GM19467 (cell line): ENCODE measurements at regions not wholly inside any gene's neighbourhood (a gene's known extent, or its start where the extent isn't known, plus 50 kb on each side); places are given as distances from the start of the nearest gene placed in this dataset.
"Not testable (repeated sequence)": the region's sequence is repeated elsewhere in the genome, so short reads cannot be mapped to it uniquely, and the experiment has no call there.

Source experiments
- ATAC-seq: cut with Tn5 transposase; IDR thresholded peaks from one replicate; pipeline ENCODE4 v1.9.1; 2021; ENCODE audit warnings: mild to moderate bottlenecking, moderate library complexity; ENCODE audit not compliant: unreplicated experiment

GRCh38 chr5:118491351-118491750, 497.0 kb downstream of the DTWD2 start:
- no peak for ATAC-seq

GRCh38 chr5:118486647-118487225, 501.6 kb downstream of the DTWD2 start:
- ATAC-seq = no peak

GRCh38 chr5:118479285-118479684, 509.1 kb downstream of the DTWD2 start:
- ATAC-seq = no peak

GRCh38 chr5:118478852-118479251, 509.5 kb downstream of the DTWD2 start:
- ATAC-seq = no peak

- ATAC-seq = no peak
These were observed 520.3 kb downstream of the DTWD2 start for GRCh38 chr5:118468085-118468484.

- no peak for ATAC-seq
These were observed 521.2 kb downstream of the DTWD2 start for GRCh38 chr5:118467103-118467502.

- no peak for ATAC-seq
These were observed 521.9 kb downstream of the DTWD2 start for GRCh38 chr5:118466418-118466817.

GRCh38 chr5:118462276-118462675, 526.1 kb downstream of the DTWD2 start:
- ATAC-seq = not testable (repeated sequence)

- no peak for ATAC-seq
These were observed 526.9 kb downstream of the DTWD2 start for GRCh38 chr5:118461436-118461835.

GRCh38 chr5:118459490-118459889, 528.9 kb downstream of the DTWD2 start:
- ATAC-seq = no peak

- ATAC-seq = no peak
These were observed 532.3 kb downstream of the DTWD2 start for GRCh38 chr5:118456085-118456484.

GRCh38 chr5:118451697-118452247, 536.6 kb downstream of the DTWD2 start:
- ATAC-seq = no peak

GRCh38 chr5:118450554-118451332, 537.6 kb downstream of the DTWD2 start:
- ATAC-seq = no peak

- ATAC-seq = no peak
These were observed 541.0 kb downstream of the DTWD2 start for GRCh38 chr5:118447350-118447749.

- ATAC-seq = no peak
These were observed 546.4 kb downstream of the DTWD2 start for GRCh38 chr5:118441956-118442355.

GRCh38 chr5:118441034-118441433, 547.3 kb downstream of the DTWD2 start:
- no peak for ATAC-seq

GRCh38 chr5:118440496-118440895, 547.9 kb downstream of the DTWD2 start:
- ATAC-seq = no peak

GRCh38 chr5:118439831-118440230, 548.5 kb downstream of the DTWD2 start:
- ATAC-seq = no peak

GRCh38 chr5:118435131-118435530, 553.2 kb downstream of the DTWD2 start:
- ATAC-seq = no peak

GRCh38 chr5:118434522-118434921, 553.8 kb downstream of the DTWD2 start:
- ATAC-seq = no peak

- ATAC-seq = no peak
These were observed 558.3 kb downstream of the DTWD2 start for GRCh38 chr5:118430076-118430475.

GRCh38 chr5:118407958-118408357, 580.4 kb downstream of the DTWD2 start:
- no peak for ATAC-seq
